ENCODE measurements at regions not wholly inside any gene's neighbourhood (a gene's known extent, or its start where the extent isn't known, plus 50 kb on each side); places are given as distances from the start of the nearest gene placed in this dataset.

DNA sequence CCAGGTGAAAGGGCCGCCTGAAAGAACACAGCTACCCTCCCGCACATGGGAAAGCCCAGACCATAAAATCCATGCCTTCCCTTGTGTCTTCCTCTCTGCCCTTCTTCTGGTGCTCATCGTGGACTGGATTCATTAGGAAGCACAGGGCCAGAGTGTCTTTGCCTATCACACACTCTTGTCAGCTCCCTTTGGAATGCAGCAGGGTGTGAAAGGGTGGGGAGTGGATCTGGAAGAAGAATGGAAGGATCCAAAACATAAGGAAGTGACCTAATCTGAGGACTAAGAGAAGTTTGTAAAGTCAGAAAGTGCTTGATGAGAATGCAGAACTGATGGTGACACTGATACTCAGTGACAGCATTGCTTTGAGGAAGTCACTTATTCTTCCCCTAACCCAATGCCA, 1147.3 kb upstream of the GOT2 start:
- TF ChIP-seq, protein P1, sequence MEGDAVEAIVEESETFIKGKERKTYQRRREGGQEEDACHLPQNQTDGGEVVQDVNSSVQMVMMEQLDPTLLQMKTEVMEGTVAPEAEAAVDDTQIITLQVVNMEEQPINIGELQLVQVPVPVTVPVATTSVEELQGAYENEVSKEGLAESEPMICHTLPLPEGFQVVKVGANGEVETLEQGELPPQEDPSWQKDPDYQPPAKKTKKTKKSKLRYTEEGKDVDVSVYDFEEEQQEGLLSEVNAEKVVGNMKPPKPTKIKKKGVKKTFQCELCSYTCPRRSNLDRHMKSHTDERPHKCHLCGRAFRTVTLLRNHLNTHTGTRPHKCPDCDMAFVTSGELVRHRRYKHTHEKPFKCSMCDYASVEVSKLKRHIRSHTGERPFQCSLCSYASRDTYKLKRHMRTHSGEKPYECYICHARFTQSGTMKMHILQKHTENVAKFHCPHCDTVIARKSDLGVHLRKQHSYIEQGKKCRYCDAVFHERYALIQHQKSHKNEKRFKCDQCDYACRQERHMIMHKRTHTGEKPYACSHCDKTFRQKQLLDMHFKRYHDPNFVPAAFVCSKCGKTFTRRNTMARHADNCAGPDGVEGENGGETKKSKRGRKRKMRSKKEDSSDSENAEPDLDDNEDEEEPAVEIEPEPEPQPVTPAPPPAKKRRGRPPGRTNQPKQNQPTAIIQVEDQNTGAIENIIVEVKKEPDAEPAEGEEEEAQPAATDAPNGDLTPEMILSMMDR (IDR thresholded peaks at IDR 0.05) = no peak
- no peak for TF ChIP-seq POLR2A (IDR thresholded peaks at IDR 0.05; ENCODE audit: low read depth)
